ENCODE measurements at regions not wholly inside any gene's neighbourhood (a gene's known extent, or its start where the extent isn't known, plus 50 kb on each side); places are given as distances from the start of the nearest gene placed in this dataset.

- Histone ChIP-seq H3K9me3 (peaks cover 0 to 6% (median 0%) of the 10 kb centered on the region in 8 donors), H3K4me1 (no peaks in the 10 kb centered on the region), H3K4me3 (no peak overlapping the region), H3K27me3 (replicated peaks in 1 of 7) (no peaks in the 10 kb centered on the region), H3K36me3 (no peaks in the 10 kb centered on the region), H3K27ac (no peak overlapping the region)
- 74 to 88% (median 78%) methylated on average over 10 of the region's 10 CpGs for WGBS, 5 donors
- intact Hi-C loops (cut with DNase I; ENCODE audit: low total_unique reads), result no loop called here
- no peak for DNase-seq
- TF ChIP-seq CTCF (IDR thresholded peaks at IDR 0.05 in 8 of 11, conservative IDR thresholded peaks at IDR 0.05 in 3 of 11) (no peak), POLR2A (IDR thresholded peaks at IDR 0.05) (no peak), POLR2AphosphoS5 (IDR thresholded peaks at IDR 0.05) (no peak)
Measured at GRCh38 chr2:15059870-15060512, 427.5 kb downstream of the LRATD1 start.

- no peak for DNase-seq
- Histone ChIP-seq H3K27ac (no peak overlapping the region), H3K4me1 (no peaks in the 10 kb centered on the region), H3K36me3 (no peaks in the 10 kb centered on the region), H3K27me3 (replicated peaks in 1 of 7) (no peaks in the 10 kb centered on the region), H3K9me3 (peaks cover 0 to 19% (median 11%) of the 10 kb centered on the region in 8 donors), H3K4me3 (no peak overlapping the region)
- TF ChIP-seq POLR2A (IDR thresholded peaks at IDR 0.05) (no peak), POLR2AphosphoS5 (IDR thresholded peaks at IDR 0.05) (no peak), CTCF (IDR thresholded peaks at IDR 0.05 in 8 of 11, conservative IDR thresholded peaks at IDR 0.05 in 3 of 11) (no peak)
- intact Hi-C loops (cut with DNase I; ENCODE audit: low total_unique reads), result no loop called here
- 78 to 100% (median 100%) methylated on average over 1 of the region's 1 CpG for WGBS, 5 donors
Measured at GRCh38 chr2:15061268-15061667, 428.8 kb downstream of the LRATD1 start.

- no peak overlapping the region for H3K27ac ChIP-seq
- no peak for DNase-seq
- no peaks in the 10 kb centered on the region for H3K36me3 ChIP-seq
- peaks cover 0 to 20% (median 12%) of the 10 kb centered on the region in 8 donors for H3K9me3 ChIP-seq
- no peaks in the 10 kb centered on the region for H3K4me1 ChIP-seq
- no peaks in the 10 kb centered on the region for H3K27me3 ChIP-seq (replicated peaks in 1 of 7)
- H3K4me3 ChIP-seq, result no peak overlapping the region
- 93 to 95% (median 95%) methylated on average over 3 of the region's 3 CpGs for WGBS, 5 donors
- intact Hi-C loops (cut with DNase I; ENCODE audit: low total_unique reads), result no loop called here
- TF ChIP-seq POLR2A (IDR thresholded peaks at IDR 0.05) (no peak), CTCF (IDR thresholded peaks at IDR 0.05 in 8 of 11, conservative IDR thresholded peaks at IDR 0.05 in 3 of 11) (no peak), POLR2AphosphoS5 (IDR thresholded peaks at IDR 0.05) (no peak)
Measured at GRCh38 chr2:15066138-15066537, 433.6 kb downstream of the LRATD1 start.

GRCh38 chr2:15069149-15069548 lies 436.6 kb downstream of the LRATD1 start:
- DNase-seq, result no peak
- intact Hi-C loops (cut with DNase I; ENCODE audit: low total_unique reads), result no loop called here
- WGBS, 5 donors, result 71 to 82% (median 75%) methylated on average over 5 of the region's 5 CpGs

More at GRCh38 chr2:15069149-15069548, 436.6 kb downstream of the LRATD1 start:
- TF ChIP-seq POLR2AphosphoS5 (IDR thresholded peaks at IDR 0.05), result no peak
- no peak for TF ChIP-seq CTCF (IDR thresholded peaks at IDR 0.05 in 8 of 11, conservative IDR thresholded peaks at IDR 0.05 in 3 of 11)
- TF ChIP-seq POLR2A (IDR thresholded peaks at IDR 0.05), result no peak
- Histone ChIP-seq H3K4me1 (no peaks in the 10 kb centered on the region), H3K27ac (no peak overlapping the region), H3K27me3 (replicated peaks in 1 of 7) (no peaks in the 10 kb centered on the region), H3K9me3 (peaks cover 0 to 20% (median 12%) of the 10 kb centered on the region in 8 donors), H3K36me3 (no peaks in the 10 kb centered on the region), H3K4me3 (no peak overlapping the region)
